AG04449 (cell line): ENCODE measurements at regions not wholly inside any gene's neighbourhood (a gene's known extent, or its start where the extent isn't known, plus 50 kb on each side); places are given as distances from the start of the nearest gene placed in this dataset.

Source experiments
- CTCF ChIA-PET: fragments of 350-600 bp; formaldehyde crosslinking; extraction: SDS; loops from one replicate; lab custom pipeline; 2021; ENCODE audit warnings: antibody characterized with exemption; lab: Yijun Ruan, JAX
- POLR2A ChIA-PET: fragments of 400-600, 350-600 bp; formaldehyde crosslinking; extraction: SDS; loops from one replicate; lab custom pipeline; 2020; ENCODE audit warnings: antibody characterized with exemption, inconsistent platforms; lab: Yijun Ruan, JAX
- DNase-seq: peaks from one replicate; pipeline ENCODE4 v3.0.0-alpha.2; 2010; ENCODE audit warnings: low read depth, low spot score
- H3K4me3 ChIP-seq: 2 replicates; pipeline ENCODE4 v1.5.1; 2011; ENCODE audit warnings: low read depth, mild to moderate bottlenecking, control low read depth, low read length
- TF ChIP-seq, protein P1 (sequence below): IDR thresholded peaks from one replicate; pipeline ENCODE4 v1.5.1; 2011; ENCODE audit warnings: mild to moderate bottlenecking, moderate library complexity, low read length, control low read depth, inconsistent platforms; ENCODE audit not compliant: insufficient read depth; ENCODE audit errors: missing control alignments

DNA sequence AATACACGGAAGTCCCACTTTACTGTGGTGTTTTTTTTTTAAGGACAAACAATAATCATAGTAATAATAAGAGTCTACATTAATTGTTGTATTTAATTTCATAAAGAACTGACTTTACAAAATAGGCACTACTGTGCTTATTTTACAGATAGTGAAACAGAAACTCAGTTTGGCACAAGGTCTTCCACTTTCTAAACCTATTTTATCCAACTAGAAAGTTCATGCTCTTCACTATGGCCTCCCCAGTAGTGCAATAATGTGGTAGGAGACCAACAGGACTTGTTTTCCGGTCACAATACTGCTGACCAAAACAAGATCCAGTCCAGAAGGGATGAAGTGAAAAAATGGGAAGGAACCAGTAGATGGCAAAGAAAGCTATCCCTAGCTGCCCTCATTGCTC is 531.6 kb downstream of the CAAP1 start:
- no peak overlapping the region for H3K4me3 ChIP-seq
- ChIA-PET CTCF (no interaction called here), POLR2A (no interaction called here)
- TF ChIP-seq, protein P1, sequence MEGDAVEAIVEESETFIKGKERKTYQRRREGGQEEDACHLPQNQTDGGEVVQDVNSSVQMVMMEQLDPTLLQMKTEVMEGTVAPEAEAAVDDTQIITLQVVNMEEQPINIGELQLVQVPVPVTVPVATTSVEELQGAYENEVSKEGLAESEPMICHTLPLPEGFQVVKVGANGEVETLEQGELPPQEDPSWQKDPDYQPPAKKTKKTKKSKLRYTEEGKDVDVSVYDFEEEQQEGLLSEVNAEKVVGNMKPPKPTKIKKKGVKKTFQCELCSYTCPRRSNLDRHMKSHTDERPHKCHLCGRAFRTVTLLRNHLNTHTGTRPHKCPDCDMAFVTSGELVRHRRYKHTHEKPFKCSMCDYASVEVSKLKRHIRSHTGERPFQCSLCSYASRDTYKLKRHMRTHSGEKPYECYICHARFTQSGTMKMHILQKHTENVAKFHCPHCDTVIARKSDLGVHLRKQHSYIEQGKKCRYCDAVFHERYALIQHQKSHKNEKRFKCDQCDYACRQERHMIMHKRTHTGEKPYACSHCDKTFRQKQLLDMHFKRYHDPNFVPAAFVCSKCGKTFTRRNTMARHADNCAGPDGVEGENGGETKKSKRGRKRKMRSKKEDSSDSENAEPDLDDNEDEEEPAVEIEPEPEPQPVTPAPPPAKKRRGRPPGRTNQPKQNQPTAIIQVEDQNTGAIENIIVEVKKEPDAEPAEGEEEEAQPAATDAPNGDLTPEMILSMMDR = no peak
- DNase-seq = no peak

DNA sequence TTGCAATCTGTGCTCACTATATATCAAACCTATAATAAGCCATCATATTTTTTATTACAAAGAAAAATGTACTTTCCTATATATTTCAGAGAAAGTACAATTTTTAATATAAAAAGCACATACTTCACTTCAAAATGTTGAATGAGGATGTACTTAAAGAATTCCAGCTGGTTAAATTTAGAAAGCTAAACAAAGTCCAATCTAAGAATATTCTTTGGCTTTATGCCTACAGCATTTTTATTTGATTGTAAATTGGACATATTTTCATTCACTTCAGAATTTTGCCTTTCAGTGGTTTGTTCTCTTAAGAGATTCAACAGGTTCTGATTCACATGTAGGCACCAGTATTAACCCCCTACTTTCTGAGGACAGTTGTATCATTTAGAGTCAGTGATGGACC is 533.8 kb downstream of the CAAP1 start:
- no peak overlapping the region for H3K4me3 ChIP-seq
- no peak for DNase-seq
- CTCF ChIA-PET = no interaction called here
- TF ChIP-seq, protein P1 = no peak
- POLR2A ChIA-PET = no interaction called here

DNA sequence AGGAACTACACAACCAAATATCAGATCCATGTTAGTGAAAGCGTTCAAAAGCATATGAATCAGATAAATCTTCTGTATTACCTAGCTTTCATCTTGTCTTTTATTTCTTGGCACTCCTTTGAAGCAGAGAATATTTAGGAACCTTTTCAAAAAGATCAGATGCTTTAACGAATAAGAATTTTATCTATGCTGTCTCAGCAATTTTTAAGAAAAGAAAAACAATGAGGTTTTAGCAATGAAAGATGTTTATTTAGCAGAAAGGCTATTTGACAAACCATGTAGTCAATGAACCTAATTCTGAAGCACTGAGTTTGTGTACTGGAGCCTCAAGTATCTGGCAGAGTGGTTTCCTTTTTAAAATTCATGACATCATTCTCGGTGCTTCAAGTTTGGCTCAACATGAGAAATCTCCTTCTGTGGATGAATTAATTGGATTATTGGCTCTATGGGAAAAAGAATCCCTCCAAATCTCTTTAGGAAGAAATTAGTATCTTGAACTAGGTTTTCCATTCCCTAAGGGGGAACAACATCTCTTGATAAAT is 534.7 kb downstream of the CAAP1 start:
- no peak overlapping the region for H3K4me3 ChIP-seq
- POLR2A ChIA-PET = no interaction called here
- DNase-seq = no peak
- CTCF ChIA-PET = no interaction called here
- TF ChIP-seq, protein P1 = no peak

DNA sequence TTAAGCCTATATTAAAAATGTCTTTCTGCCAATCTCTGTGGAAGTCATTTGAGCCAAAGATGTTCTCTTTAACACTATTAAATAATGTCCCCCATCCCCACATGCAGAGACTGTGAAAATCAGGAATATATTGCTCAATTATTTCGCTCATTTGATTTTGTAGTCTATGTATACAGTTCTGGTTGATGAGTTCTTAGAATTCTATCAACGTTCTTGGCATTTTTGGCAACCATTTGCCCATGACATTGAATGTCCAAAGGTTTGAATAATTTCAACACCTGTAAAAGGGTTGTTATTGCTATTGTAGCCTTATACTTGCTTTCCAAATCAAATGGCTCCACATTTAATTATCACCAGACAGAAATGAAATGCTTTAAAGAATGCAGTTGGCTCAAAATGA is 536.1 kb downstream of the CAAP1 start:
- H3K4me3 ChIP-seq = no peak overlapping the region
- CTCF ChIA-PET = no interaction called here
- POLR2A ChIA-PET = no interaction called here
- no peak for DNase-seq
- TF ChIP-seq, protein P1 = no peak

DNA sequence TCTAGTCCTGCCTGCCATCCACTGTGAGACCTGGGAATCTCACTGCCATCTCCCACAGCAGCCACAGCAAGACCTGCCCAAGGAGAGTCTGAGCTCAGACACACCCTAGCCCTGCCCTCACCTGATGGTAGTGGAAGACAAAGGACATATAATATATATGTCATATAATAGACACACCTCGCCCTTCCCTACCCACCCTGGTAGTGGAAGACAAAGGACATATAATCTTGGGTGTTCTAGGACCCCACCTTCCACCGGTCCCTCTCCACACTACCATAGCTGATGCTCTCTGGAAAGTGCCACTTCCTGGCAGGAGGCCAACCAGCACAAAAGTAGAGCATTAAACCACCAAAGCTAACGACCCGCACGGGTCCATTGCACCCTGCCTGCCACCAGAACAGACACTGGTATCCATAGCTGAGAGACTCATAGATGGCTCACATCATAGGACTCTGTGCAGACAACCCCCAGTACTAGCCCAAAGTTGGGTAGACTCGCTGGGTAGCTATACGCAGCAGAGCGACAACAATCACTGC is 545.6 kb downstream of the CAAP1 start:
- H3K4me3 ChIP-seq = no peak overlapping the region
- TF ChIP-seq, protein P1 = no peak
- ChIA-PET CTCF (no interaction called here), POLR2A (no interaction called here)
- DNase-seq = no peak

DNA sequence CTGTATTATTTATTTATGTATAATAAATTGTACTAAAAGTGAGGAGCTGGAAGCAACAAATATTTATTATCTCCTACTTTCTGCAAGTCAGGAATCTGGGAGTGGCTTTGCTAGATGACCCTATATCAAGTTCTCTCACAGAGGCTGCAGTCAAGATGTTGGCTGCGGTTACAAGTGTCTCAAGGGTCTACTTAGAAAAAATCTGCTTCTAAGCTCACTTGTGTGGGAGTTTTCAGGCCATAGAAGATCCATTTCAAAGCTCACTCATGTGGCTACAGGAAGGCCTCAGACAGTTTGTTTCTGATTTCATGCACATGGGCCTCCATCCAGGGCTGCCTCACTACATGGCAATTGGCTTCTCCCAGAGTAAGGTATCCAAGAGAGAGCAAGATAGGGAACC is 551.1 kb downstream of the CAAP1 start:
- no peak overlapping the region for H3K4me3 ChIP-seq
- ChIA-PET POLR2A (no interaction called here), CTCF (no interaction called here)
- TF ChIP-seq, protein P1 = no peak
- DNase-seq = no peak
